Neural cell (in vitro differentiated cells): ENCODE measurements at regions not wholly inside any gene's neighbourhood (a gene's known extent, or its start where the extent isn't known, plus 50 kb on each side); places are given as distances from the start of the nearest gene placed in this dataset.

Experiments
- H2AFZ ChIP-seq: fragments of 200-600, 300-800 bp; sonication (generic), shearing (Covaris generic); 2 replicates; pipeline ENCODE4 v1.6.0; 2014; ENCODE audit warnings: low read depth, mild to moderate bottlenecking, antibody characterized with exemption, low read length, moderate library complexity
- H3F3A ChIP-seq: fragments of 200-600 bp; shearing (Covaris generic); 2 replicates; pipeline ENCODE4 v1.6.1; 2016; ENCODE audit warnings: mild to moderate bottlenecking, moderate library complexity, mixed read lengths, antibody characterized with exemption, low read length; ENCODE audit not compliant: insufficient read depth, poor library complexity, severe bottlenecking
- H3K27ac ChIP-seq: fragments of 200-600, 300-800 bp; sonication (generic), shearing (Covaris generic); 2 replicates; pipeline ENCODE4 v1.5.1; 2014; ENCODE audit warnings: mild to moderate bottlenecking, low read length, moderate library complexity
- H3K27me3 ChIP-seq: fragments of 300-800, 200-600 bp; sonication (generic), shearing (Covaris generic); 2 replicates; pipeline ENCODE4 v1.6.0; 2014; ENCODE audit warnings: mild to moderate bottlenecking, low read depth, low read length, moderate library complexity; ENCODE audit not compliant: insufficient read depth
- H3K36me3 ChIP-seq: fragments of 300-800, 200-600 bp; sonication (generic), shearing (Covaris generic); 2 replicates; pipeline ENCODE4 v1.5.1; 2014; ENCODE audit warnings: mild to moderate bottlenecking, antibody characterized with exemption, low read length, moderate library complexity; ENCODE audit not compliant: insufficient read depth
- H3K4me2 ChIP-seq: fragments of 300-800, 200-600 bp; sonication (generic), shearing (Covaris generic); 2 replicates; pipeline ENCODE4 v1.6.0; 2014; ENCODE audit warnings: mild to moderate bottlenecking, low read length
- H3K4me3 ChIP-seq: fragments of 300-800, 200-600 bp; sonication (generic), shearing (Covaris generic); 2 replicates; pipeline ENCODE4 v1.5.1; 2014; ENCODE audit warnings: mild to moderate bottlenecking, low read length, moderate library complexity
- H3K79me2 ChIP-seq: fragments of 200-600 bp; shearing (Covaris generic); replicated peaks from 2 replicates; pipeline ENCODE4 v1.6.0; 2014; ENCODE audit warnings: mild to moderate bottlenecking, low read length, moderate library complexity; ENCODE audit not compliant: insufficient read depth
- H3K9ac ChIP-seq: fragments of 300-800, 200-600 bp; sonication (generic), shearing (Covaris generic); 2 replicates; pipeline ENCODE4 v1.6.1; 2016; ENCODE audit warnings: mild to moderate bottlenecking, low read length, mixed read lengths
- H3K9me2 ChIP-seq: fragments of 200-600 bp; shearing (Covaris generic); 2 replicates; pipeline ENCODE4 v1.6.1; 2016; ENCODE audit warnings: mild to moderate bottlenecking, low read length, mixed read lengths; ENCODE audit not compliant: insufficient read depth
- H3K9me3 ChIP-seq: fragments of 200-600, 300-800 bp; sonication (generic), shearing (Covaris generic); 2 replicates; pipeline ENCODE4 v1.6.1; 2016; ENCODE audit warnings: mild to moderate bottlenecking, mixed run types, low read length, moderate library complexity, mixed read lengths
- H4K20me1 ChIP-seq: fragments of 200-600 bp; shearing (Covaris generic); 2 replicates; pipeline ENCODE4 v1.6.1; 2016; ENCODE audit warnings: mild to moderate bottlenecking, mixed run types; ENCODE audit not compliant: insufficient read depth
- EP300 ChIP-seq: fragments of 450-650 bp; conservative IDR thresholded peaks from 2 replicates; pipeline ENCODE4 v1.6.1; 2014; ENCODE audit warnings: antibody characterized with exemption, mild to moderate bottlenecking, moderate library complexity; ENCODE audit not compliant: poor library complexity, severe bottlenecking
- EZH2 ChIP-seq: fragments of 200-600, 300-800 bp; shearing (Covaris generic), sonication (generic); IDR thresholded peaks from 2 replicates; pipeline ENCODE4 v1.6.1; 2014; ENCODE audit warnings: antibody characterized with exemption, low read length, borderline replicate concordance, mild to moderate bottlenecking; ENCODE audit not compliant: insufficient read depth, poor library complexity, severe bottlenecking
- MXI1 ChIP-seq: fragments of 450-650 bp; conservative IDR thresholded peaks from 2 replicates; pipeline ENCODE4 v1.6.1; 2014; ENCODE audit warnings: antibody characterized with exemption, mild to moderate bottlenecking; ENCODE audit not compliant: poor library complexity, severe bottlenecking
- RAD21 ChIP-seq: fragments of 450-650 bp; conservative IDR thresholded peaks from 2 replicates; pipeline ENCODE4 v1.6.1; 2014; ENCODE audit warnings: antibody characterized with exemption, mild to moderate bottlenecking, moderate library complexity
- SMC3 ChIP-seq: fragments of 450-650 bp; conservative IDR thresholded peaks from 2 replicates; pipeline ENCODE4 v1.6.1; 2014; ENCODE audit warnings: antibody characterized with exemption, mild to moderate bottlenecking, moderate library complexity; ENCODE audit not compliant: poor library complexity
- TAF1 ChIP-seq: IDR thresholded peaks from 2 replicates; pipeline ENCODE4 v1.6.1; 2012; ENCODE audit warnings: low read depth
- TF ChIP-seq, protein P1 (sequence below): IDR thresholded peaks from 2 replicates; pipeline ENCODE4 v1.6.1; 2012; ENCODE audit warnings: borderline replicate concordance
- TF ChIP-seq, protein P2 (sequence below): fragments of 450-650 bp; IDR thresholded peaks from 2 replicates; pipeline ENCODE4 v1.5.1; 2014; ENCODE audit warnings: antibody characterized with exemption, mild to moderate bottlenecking, moderate library complexity; ENCODE audit not compliant: poor library complexity, severe bottlenecking

DNA sequence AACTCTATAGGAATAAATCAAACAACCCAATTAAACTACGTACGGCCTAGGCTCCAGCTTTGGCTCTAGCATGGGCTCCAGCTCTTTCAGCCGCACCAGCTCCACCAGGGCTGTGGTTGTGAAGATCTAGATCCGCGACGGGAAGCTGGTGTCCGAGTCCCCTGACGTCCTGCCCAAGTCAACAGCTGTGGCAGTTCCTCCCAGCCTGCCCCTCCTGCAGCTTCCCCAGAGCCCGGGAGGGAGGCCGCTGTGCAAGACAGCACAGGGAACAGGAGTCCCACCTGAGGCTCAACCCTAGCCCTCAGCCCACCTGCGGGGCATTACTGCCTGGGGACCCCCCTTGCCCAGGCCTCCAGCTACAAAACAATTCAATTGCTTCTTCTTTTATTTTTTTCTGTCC is 2680.3 kb downstream of the PCDH7 start:
- no peaks in the 10 kb centered on the region for H3K9me3 ChIP-seq
- H3K4me3 ChIP-seq: no peak overlapping the region
- H2AFZ ChIP-seq: no peak overlapping the region
- H3K9me2 ChIP-seq: no peaks in the 10 kb centered on the region
- no peaks in the 10 kb centered on the region for H3F3A ChIP-seq
- H3K79me2 ChIP-seq: no peaks in the 10 kb centered on the region
- no peak overlapping the region for H3K9ac ChIP-seq
- no peaks in the 10 kb centered on the region for H3K36me3 ChIP-seq
- TF ChIP-seq, protein P1, sequence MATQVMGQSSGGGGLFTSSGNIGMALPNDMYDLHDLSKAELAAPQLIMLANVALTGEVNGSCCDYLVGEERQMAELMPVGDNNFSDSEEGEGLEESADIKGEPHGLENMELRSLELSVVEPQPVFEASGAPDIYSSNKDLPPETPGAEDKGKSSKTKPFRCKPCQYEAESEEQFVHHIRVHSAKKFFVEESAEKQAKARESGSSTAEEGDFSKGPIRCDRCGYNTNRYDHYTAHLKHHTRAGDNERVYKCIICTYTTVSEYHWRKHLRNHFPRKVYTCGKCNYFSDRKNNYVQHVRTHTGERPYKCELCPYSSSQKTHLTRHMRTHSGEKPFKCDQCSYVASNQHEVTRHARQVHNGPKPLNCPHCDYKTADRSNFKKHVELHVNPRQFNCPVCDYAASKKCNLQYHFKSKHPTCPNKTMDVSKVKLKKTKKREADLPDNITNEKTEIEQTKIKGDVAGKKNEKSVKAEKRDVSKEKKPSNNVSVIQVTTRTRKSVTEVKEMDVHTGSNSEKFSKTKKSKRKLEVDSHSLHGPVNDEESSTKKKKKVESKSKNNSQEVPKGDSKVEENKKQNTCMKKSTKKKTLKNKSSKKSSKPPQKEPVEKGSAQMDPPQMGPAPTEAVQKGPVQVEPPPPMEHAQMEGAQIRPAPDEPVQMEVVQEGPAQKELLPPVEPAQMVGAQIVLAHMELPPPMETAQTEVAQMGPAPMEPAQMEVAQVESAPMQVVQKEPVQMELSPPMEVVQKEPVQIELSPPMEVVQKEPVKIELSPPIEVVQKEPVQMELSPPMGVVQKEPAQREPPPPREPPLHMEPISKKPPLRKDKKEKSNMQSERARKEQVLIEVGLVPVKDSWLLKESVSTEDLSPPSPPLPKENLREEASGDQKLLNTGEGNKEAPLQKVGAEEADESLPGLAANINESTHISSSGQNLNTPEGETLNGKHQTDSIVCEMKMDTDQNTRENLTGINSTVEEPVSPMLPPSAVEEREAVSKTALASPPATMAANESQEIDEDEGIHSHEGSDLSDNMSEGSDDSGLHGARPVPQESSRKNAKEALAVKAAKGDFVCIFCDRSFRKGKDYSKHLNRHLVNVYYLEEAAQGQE: no peak
- TF ChIP-seq EZH2 (no peak), EP300 (no peak), TAF1 (no peak), SMC3 (no peak), RAD21 (no peak)
- no peaks in the 10 kb centered on the region for H4K20me1 ChIP-seq
- H3K27ac ChIP-seq: no peak overlapping the region
- no peaks in the 10 kb centered on the region for H3K27me3 ChIP-seq
- H3K4me2 ChIP-seq: no peak overlapping the region

GRCh38 chr4:33407496-33407895 is 2687.3 kb downstream of the PCDH7 start:
- Histone ChIP-seq H3K79me2 (no peaks in the 10 kb centered on the region), H3K27ac (no peak overlapping the region), H3K4me3 (no peak overlapping the region), H2AFZ (no peak overlapping the region), H4K20me1 (no peaks in the 10 kb centered on the region), H3K27me3 (no peaks in the 10 kb centered on the region), H3K9me3 (no peaks in the 10 kb centered on the region), H3K4me2 (no peak overlapping the region), H3K9ac (no peak overlapping the region), H3K9me2 (no peaks in the 10 kb centered on the region), H3K36me3 (no peaks in the 10 kb centered on the region), H3F3A (no peaks in the 10 kb centered on the region)
- no peak for TF ChIP-seq SMC3
- TF ChIP-seq EZH2: no peak
- no peak for TF ChIP-seq TAF1
- TF ChIP-seq, protein P1: no peak
- no peak for TF ChIP-seq MXI1
- TF ChIP-seq RAD21: no peak
- TF ChIP-seq, protein P2, sequence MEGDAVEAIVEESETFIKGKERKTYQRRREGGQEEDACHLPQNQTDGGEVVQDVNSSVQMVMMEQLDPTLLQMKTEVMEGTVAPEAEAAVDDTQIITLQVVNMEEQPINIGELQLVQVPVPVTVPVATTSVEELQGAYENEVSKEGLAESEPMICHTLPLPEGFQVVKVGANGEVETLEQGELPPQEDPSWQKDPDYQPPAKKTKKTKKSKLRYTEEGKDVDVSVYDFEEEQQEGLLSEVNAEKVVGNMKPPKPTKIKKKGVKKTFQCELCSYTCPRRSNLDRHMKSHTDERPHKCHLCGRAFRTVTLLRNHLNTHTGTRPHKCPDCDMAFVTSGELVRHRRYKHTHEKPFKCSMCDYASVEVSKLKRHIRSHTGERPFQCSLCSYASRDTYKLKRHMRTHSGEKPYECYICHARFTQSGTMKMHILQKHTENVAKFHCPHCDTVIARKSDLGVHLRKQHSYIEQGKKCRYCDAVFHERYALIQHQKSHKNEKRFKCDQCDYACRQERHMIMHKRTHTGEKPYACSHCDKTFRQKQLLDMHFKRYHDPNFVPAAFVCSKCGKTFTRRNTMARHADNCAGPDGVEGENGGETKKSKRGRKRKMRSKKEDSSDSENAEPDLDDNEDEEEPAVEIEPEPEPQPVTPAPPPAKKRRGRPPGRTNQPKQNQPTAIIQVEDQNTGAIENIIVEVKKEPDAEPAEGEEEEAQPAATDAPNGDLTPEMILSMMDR: no peak
